ENCODE measurements at regions not wholly inside any gene's neighbourhood (a gene's known extent, or its start where the extent isn't known, plus 50 kb on each side); places are given as distances from the start of the nearest gene placed in this dataset.

GRCh38 chr5:97624886-97625285 lies 441.8 kb upstream of the RIOK2 start:
- TF ChIP-seq POLR2AphosphoS5 (IDR thresholded peaks at IDR 0.05; ENCODE audit: borderline replicate concordance, low read depth, low read length): no peak
- no peak for TF ChIP-seq EZH2 (IDR thresholded peaks at IDR 0.05)
- TF ChIP-seq FOXP2 (optimal IDR thresholded peaks at IDR 0.05; ENCODE audit: control extremely low read depth, extremely low read length, insufficient read depth): no peak

Data from SK-N-MC (cell line).